ENCODE measurements at regions not wholly inside any gene's neighbourhood (a gene's known extent, or its start where the extent isn't known, plus 50 kb on each side); places are given as distances from the start of the nearest gene placed in this dataset.

- Mint-ChIP-seq H3K4me1 (peaks cover 10% of the 10 kb centered on the region), H3K27me3 (no peaks in the 10 kb centered on the region), H3K27ac (no peak overlapping the region), H3K36me3 (no peaks in the 10 kb centered on the region), H3K9me3 (no peaks in the 10 kb centered on the region), H3K4me3 (no peak overlapping the region)
Measured at GRCh38 chr3:111292117-111292516, 220.5 kb downstream of the NECTIN3 start.

DNA sequence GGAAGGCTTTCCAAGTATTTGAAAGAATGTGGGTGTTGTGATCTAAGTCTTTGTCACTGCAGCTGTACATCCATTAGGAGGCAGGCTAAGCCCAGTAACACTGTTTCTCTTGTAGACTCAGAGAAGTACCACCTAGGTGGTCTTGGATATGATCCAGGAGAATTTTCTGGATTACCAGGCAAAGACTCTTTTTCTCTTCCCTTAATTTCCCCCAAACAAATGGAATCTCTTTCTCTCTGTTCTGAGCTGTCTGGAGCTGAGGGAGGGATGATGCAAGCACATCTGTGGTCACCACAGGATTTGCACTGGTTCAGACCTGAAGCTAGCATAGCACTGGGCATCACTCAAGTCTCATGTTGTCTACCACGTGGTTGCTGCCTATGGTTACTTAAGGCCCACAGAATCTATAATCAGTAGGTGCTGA is 227.6 kb downstream of the NECTIN3 start:
- Mint-ChIP-seq H3K27ac (no peak overlapping the region), H3K9me3 (no peaks in the 10 kb centered on the region), H3K36me3 (no peaks in the 10 kb centered on the region), H3K4me1 (peaks cover 22% of the 10 kb centered on the region), H3K4me3 (no peak overlapping the region), H3K27me3 (no peaks in the 10 kb centered on the region)

- Mint-ChIP-seq H3K27ac (no peak overlapping the region), H3K9me3 (no peaks in the 10 kb centered on the region), H3K4me3 (no peak overlapping the region), H3K36me3 (no peaks in the 10 kb centered on the region), H3K27me3 (no peaks in the 10 kb centered on the region), H3K4me1 (peaks cover 16% of the 10 kb centered on the region)
Measured at GRCh38 chr3:111301238-111301798, 229.7 kb downstream of the NECTIN3 start.

DNA sequence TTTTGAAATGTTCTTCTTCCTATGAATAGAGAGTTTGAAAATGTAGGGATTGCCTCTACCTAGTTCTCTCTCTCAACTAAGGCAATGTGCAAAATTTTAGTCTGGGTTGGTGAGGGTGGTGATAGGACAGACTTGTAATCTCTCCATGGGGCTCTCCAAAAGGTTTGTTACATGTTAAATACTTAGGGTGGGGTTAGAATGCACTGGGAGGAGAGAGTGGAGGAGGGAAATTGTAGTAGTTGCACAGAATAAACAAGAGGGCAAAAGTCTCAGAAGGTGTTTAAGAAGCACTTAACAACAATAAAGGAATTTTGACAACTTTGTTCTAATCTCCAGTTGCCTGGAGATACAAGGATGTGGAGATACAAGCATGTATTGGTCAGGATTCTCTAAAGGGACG is 230.4 kb downstream of the NECTIN3 start:
- Mint-ChIP-seq H3K36me3 (no peaks in the 10 kb centered on the region), H3K27ac (no peak overlapping the region), H3K4me3 (no peak overlapping the region), H3K9me3 (no peaks in the 10 kb centered on the region), H3K4me1 (peaks cover 12% of the 10 kb centered on the region), H3K27me3 (no peaks in the 10 kb centered on the region)

GRCh38 chr3:111303760-111304159 is 232.1 kb downstream of the NECTIN3 start:
- H3K4me3 Mint-ChIP-seq, result no peak overlapping the region
- no peaks in the 10 kb centered on the region for H3K27me3 Mint-ChIP-seq

GRCh38 chr3:111307676-111308075 is 234.3 kb upstream of the CD96 start:
- no peak overlapping the region for H3K27ac Mint-ChIP-seq
- no peak overlapping the region for H3K4me3 Mint-ChIP-seq
- no peaks in the 10 kb centered on the region for H3K4me1 Mint-ChIP-seq
- H3K27me3 Mint-ChIP-seq, result no peaks in the 10 kb centered on the region
- H3K9me3 Mint-ChIP-seq, result no peaks in the 10 kb centered on the region
- no peaks in the 10 kb centered on the region for H3K36me3 Mint-ChIP-seq

More at GRCh38 chr3:111303760-111304159, 232.1 kb downstream of the NECTIN3 start:
- Mint-ChIP-seq H3K9me3 (no peaks in the 10 kb centered on the region), H3K27ac (no peak overlapping the region), H3K4me1 (peaks cover 12% of the 10 kb centered on the region), H3K36me3 (no peaks in the 10 kb centered on the region)

GRCh38 chr3:111311126-111311525 is 230.9 kb upstream of the CD96 start:
- peak overlapping the region; percentile 63 for H3K27ac Mint-ChIP-seq
- no peaks in the 10 kb centered on the region for H3K9me3 Mint-ChIP-seq
- peak overlapping the region; percentile 4 for H3K4me3 Mint-ChIP-seq
- H3K27me3 Mint-ChIP-seq, result no peaks in the 10 kb centered on the region
- H3K4me1 Mint-ChIP-seq, result no peaks in the 10 kb centered on the region
- H3K36me3 Mint-ChIP-seq, result no peaks in the 10 kb centered on the region

DNA sequence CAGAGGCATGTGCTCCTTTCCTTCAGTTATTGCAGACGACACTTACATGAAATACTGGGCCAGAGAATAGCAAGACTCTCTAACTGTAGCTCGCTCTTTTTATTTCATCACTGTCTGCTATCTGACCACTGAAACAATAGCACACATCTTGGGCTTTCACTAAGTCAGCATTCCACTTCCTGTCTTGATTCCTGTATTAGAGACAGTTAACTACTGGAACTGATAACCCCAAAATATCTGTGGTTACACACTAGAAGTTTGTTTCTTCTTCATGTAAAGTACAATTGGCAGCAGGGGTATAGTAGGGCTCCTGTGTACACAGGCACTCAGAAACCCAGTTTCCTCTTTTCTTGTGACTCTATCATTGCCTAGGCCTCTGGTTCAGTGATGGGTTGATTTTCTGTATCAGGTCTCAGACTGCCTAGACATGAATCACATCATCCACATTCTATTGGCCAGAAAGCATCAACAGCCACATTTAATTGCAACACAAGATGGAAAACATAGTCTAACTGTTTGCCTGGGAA is 230.2 kb upstream of the CD96 start:
- Mint-ChIP-seq H3K27ac (peak overlapping the region; percentile 90), H3K9me3 (no peaks in the 10 kb centered on the region), H3K36me3 (no peaks in the 10 kb centered on the region), H3K4me3 (peak overlapping the region; percentile 27), H3K27me3 (no peaks in the 10 kb centered on the region), H3K4me1 (no peaks in the 10 kb centered on the region)

DNA sequence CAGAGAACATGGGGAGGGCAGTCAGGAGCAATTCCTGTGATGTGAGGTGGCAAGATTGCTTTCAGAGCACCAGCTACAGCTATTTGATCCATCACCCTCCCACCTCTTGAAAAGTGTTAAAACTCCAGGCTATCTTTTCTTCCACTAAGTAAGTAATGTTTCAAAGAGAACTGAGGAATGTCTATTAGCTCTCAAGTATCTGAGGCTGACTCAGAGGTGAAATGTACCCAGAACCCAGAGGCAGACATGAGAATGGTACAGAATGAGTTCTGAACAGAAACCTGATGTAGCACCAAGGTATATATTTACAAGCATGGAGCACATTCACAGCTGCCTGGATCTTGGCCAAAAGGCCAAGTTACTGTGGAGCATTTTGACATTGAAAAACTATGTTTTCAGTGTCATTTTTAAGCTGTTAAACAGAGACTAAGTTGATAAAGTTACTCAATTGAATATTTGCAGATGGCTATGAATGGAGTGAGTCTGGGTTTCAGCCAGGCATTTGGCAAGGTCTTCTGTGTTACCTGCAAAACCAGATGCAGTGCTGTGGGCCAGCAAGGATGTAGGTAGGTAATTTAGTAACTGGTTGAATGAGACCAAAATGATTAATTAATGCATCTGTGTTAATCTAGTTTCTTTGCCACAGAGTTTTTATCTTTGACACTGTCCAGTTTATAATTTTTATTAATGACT is 227.7 kb upstream of the CD96 start:
- Mint-ChIP-seq H3K9me3 (peaks cover 6% of the 10 kb centered on the region), H3K4me3 (no peak overlapping the region), H3K4me1 (no peaks in the 10 kb centered on the region), H3K36me3 (no peaks in the 10 kb centered on the region), H3K27me3 (no peaks in the 10 kb centered on the region), H3K27ac (no peak overlapping the region)

DNA sequence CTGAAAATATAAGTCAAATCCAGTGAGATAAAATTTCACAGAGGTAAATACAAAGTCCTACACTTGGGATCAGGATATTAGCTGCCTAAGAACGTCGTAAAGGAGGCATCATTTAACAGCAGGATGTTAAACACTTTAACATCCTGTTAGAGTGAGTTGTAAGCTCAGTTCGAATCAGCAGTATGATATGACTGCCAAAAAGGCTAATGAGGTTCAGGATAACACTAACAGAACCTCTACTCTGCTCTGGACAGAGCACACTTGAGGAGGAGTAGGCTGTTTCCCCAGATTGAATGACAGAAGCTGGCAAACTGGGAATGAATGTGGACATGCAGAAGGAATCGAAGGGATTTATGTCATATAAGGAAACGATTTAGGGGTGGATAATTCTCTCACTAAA is 227.1 kb upstream of the CD96 start:
- no peak overlapping the region for H3K4me3 Mint-ChIP-seq
- no peaks in the 10 kb centered on the region for H3K36me3 Mint-ChIP-seq
- peaks cover 6% of the 10 kb centered on the region for H3K9me3 Mint-ChIP-seq

GRCh38 chr3:111315930-111316587 is 225.9 kb upstream of the CD96 start:
- H3K9me3 Mint-ChIP-seq, result peaks cover 6% of the 10 kb centered on the region
- H3K36me3 Mint-ChIP-seq, result no peaks in the 10 kb centered on the region
- H3K27ac Mint-ChIP-seq, result no peak overlapping the region
- H3K4me3 Mint-ChIP-seq, result no peak overlapping the region
- no peaks in the 10 kb centered on the region for H3K27me3 Mint-ChIP-seq
- H3K4me1 Mint-ChIP-seq, result no peaks in the 10 kb centered on the region

More for the DNA sequence above, 227.1 kb upstream of the CD96 start:
- Mint-ChIP-seq H3K4me1 (no peaks in the 10 kb centered on the region), H3K27ac (no peak overlapping the region), H3K27me3 (no peaks in the 10 kb centered on the region)

DNA sequence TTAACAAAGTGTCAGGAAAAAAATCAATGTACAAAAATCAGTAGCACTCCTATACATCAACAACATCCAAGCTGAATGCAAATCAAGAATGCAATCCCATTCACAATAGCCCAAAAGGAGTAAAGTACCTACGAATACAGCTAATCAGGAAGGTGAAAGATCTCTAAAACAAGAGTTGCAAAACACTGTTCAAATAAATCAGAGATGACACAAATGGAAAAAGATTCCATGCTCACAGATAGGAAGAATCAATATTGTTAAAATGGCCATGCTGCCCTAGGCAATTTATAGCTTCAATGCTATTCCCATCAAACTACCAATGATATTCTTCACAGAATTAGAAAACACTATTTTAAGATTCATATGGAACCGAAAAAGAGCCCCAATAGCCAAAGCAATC is 223.7 kb upstream of the CD96 start:
- peaks cover 6% of the 10 kb centered on the region for H3K9me3 Mint-ChIP-seq
- no peaks in the 10 kb centered on the region for H3K36me3 Mint-ChIP-seq
- H3K27ac Mint-ChIP-seq, result no peak overlapping the region
- H3K4me1 Mint-ChIP-seq, result peaks cover 3% of the 10 kb centered on the region
- H3K4me3 Mint-ChIP-seq, result no peak overlapping the region
- no peaks in the 10 kb centered on the region for H3K27me3 Mint-ChIP-seq

DNA sequence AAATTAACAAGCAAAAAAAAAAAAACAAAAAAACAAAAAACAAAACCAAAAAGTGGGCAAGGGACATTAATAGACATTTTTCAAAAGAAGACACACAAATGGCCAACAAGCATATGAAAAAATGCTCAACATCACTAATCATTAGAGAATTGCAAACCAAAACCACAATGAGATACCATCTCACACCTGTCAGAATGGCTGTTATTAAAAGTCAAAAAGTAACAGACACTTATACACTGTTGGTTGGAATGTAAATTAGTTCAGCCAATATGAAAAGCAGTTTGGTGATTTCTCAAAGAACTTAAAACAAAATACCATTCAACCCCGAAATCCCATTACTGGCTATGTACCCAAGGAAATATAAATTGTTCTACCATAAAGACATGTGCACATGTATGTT is 222.4 kb upstream of the CD96 start:
- peaks cover 16% of the 10 kb centered on the region for H3K4me1 Mint-ChIP-seq
- H3K27me3 Mint-ChIP-seq, result no peaks in the 10 kb centered on the region
- H3K9me3 Mint-ChIP-seq, result peaks cover 6% of the 10 kb centered on the region
- H3K4me3 Mint-ChIP-seq, result no peak overlapping the region
- peak overlapping the region; percentile 47 for H3K27ac Mint-ChIP-seq
- H3K36me3 Mint-ChIP-seq, result no peaks in the 10 kb centered on the region

- Mint-ChIP-seq H3K27ac (no peak overlapping the region), H3K36me3 (peaks cover 2% of the 10 kb centered on the region), H3K27me3 (no peaks in the 10 kb centered on the region), H3K9me3 (peaks cover 10% of the 10 kb centered on the region), H3K4me3 (no peak overlapping the region), H3K4me1 (peaks cover 36% of the 10 kb centered on the region)
Measured at GRCh38 chr3:111321786-111322185, 220.2 kb upstream of the CD96 start.

GRCh38 chr3:111323019-111323418 is 219.0 kb upstream of the CD96 start:
- Mint-ChIP-seq H3K9me3 (peaks cover 10% of the 10 kb centered on the region), H3K4me1 (peaks cover 36% of the 10 kb centered on the region), H3K27me3 (no peaks in the 10 kb centered on the region), H3K36me3 (peaks cover 2% of the 10 kb centered on the region), H3K4me3 (no peak overlapping the region), H3K27ac (no peak overlapping the region)

DNA sequence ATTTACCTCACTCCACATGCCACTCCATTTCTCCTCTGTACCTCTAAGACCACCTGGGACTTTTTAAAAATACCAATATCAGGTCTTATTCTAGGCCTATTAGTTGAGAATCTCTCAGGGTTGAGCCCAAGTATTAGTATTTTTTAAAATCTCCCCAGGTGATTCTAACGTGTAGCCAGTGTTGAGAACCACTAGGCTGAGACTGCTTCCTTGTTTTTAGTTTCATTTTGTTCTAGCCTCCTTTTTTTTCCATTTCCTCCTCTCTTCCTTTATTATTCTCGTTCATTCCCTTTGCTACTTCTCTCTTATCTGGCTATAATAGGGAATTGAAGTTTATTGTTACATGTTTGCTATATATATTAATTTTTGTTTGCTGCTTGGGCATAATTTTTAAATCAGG is 217.8 kb upstream of the CD96 start:
- Mint-ChIP-seq H3K27ac (peak overlapping the region; percentile 83), H3K4me1 (peaks cover 36% of the 10 kb centered on the region), H3K9me3 (peaks cover 4% of the 10 kb centered on the region), H3K27me3 (no peaks in the 10 kb centered on the region), H3K36me3 (peaks cover 2% of the 10 kb centered on the region), H3K4me3 (peak overlapping the region; percentile 75)
